ENCODE measurements at regions not wholly inside any gene's neighbourhood (a gene's known extent, or its start where the extent isn't known, plus 50 kb on each side); places are given as distances from the start of the nearest gene placed in this dataset.

- TF ChIP-seq, protein P1, sequence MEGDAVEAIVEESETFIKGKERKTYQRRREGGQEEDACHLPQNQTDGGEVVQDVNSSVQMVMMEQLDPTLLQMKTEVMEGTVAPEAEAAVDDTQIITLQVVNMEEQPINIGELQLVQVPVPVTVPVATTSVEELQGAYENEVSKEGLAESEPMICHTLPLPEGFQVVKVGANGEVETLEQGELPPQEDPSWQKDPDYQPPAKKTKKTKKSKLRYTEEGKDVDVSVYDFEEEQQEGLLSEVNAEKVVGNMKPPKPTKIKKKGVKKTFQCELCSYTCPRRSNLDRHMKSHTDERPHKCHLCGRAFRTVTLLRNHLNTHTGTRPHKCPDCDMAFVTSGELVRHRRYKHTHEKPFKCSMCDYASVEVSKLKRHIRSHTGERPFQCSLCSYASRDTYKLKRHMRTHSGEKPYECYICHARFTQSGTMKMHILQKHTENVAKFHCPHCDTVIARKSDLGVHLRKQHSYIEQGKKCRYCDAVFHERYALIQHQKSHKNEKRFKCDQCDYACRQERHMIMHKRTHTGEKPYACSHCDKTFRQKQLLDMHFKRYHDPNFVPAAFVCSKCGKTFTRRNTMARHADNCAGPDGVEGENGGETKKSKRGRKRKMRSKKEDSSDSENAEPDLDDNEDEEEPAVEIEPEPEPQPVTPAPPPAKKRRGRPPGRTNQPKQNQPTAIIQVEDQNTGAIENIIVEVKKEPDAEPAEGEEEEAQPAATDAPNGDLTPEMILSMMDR (IDR thresholded peaks at IDR 0.05) = no peak
- no peak for TF ChIP-seq POLR2A (IDR thresholded peaks at IDR 0.05)
Observed at GRCh38 chr2:8235419-8235818, 446.4 kb upstream of the ID2 start.
